ENCODE measurements at regions not wholly inside any gene's neighbourhood (a gene's known extent, or its start where the extent isn't known, plus 50 kb on each side); places are given as distances from the start of the nearest gene placed in this dataset.
A peak's percentile ranks its signal among the peaks of the same experiment; 100 is the strongest.

DNA sequence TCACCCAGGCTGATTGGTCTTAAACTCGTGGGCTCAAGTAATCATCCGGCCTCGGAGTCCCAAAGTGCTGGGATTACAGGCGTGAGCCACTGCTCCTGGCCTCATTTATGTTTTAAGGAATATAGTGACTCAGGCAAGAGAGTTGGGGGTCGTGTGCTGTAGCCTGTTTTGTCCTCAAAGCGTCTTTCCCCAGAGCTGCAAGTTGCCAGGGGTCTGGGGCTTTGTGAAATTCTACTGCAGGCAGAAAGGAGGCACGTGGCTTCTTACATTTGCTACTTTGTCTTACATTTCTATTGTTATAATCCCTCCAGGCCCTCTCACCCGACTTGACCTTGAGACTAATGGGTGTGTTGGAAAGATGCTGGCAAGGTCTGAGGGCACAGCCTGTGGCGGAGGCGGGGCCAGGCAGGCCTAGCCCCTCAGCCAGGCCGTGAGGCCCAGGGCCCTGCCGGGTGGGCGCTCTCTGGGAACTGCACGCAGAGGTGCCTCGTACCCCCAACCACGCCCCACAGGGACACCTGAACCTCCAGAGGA is 85.8 kb upstream of the NDUFV2 start:
- Histone ChIP-seq H2BK120ac (ENCODE audit: low read depth, low read length) (no peak overlapping the region), H2BK15ac (replicated peaks; ENCODE audit: low read depth) (no peak overlapping the region), H3K56ac (ENCODE audit: low read length) (peak overlapping the region; percentile 83), H3K36me3 (ENCODE audit: control insufficient read depth, insufficient read depth, low read length) (no peaks in the 10 kb centered on the region), H4K8ac (ENCODE audit: low read depth, low read length) (no peak overlapping the region), H3K9ac (ENCODE audit: low read length) (peak overlapping the region; percentile 7), H3K27ac (ENCODE audit: low read depth, low read length) (no peak overlapping the region), H3K4ac (ENCODE audit: low read depth, low read length) (peak overlapping the region; percentile 74), H3K79me1 (ENCODE audit: low read length) (no peaks in the 10 kb centered on the region), H3K4me2 (ENCODE audit: low read length) (no peak overlapping the region), H3K27me3 (ENCODE audit: insufficient read depth, low read length, poor library complexity) (no peaks in the 10 kb centered on the region), H3K4me3 (ENCODE audit: low read length) (no peak overlapping the region), H3K18ac (ENCODE audit: low read length) (no peak overlapping the region), H3K4me1 (ENCODE audit: control insufficient read depth, low read depth, low read length) (no peaks in the 10 kb centered on the region), H3K79me2 (ENCODE audit: control insufficient read depth, insufficient read depth, low read length) (no peaks in the 10 kb centered on the region), H3K23ac (ENCODE audit: low read length) (no peak overlapping the region), H4K5ac (ENCODE audit: low read length) (no peak overlapping the region), H2BK5ac (ENCODE audit: low read length) (no peak overlapping the region), H2AK5ac (ENCODE audit: low read length) (no peak overlapping the region)
- DNase-seq: no peak
- WGBS (ENCODE audit: extremely low coverage, insufficient coverage, low lambda C conversion rate): no CpG with 5 or more reads among the region's 16 CpGs

DNA sequence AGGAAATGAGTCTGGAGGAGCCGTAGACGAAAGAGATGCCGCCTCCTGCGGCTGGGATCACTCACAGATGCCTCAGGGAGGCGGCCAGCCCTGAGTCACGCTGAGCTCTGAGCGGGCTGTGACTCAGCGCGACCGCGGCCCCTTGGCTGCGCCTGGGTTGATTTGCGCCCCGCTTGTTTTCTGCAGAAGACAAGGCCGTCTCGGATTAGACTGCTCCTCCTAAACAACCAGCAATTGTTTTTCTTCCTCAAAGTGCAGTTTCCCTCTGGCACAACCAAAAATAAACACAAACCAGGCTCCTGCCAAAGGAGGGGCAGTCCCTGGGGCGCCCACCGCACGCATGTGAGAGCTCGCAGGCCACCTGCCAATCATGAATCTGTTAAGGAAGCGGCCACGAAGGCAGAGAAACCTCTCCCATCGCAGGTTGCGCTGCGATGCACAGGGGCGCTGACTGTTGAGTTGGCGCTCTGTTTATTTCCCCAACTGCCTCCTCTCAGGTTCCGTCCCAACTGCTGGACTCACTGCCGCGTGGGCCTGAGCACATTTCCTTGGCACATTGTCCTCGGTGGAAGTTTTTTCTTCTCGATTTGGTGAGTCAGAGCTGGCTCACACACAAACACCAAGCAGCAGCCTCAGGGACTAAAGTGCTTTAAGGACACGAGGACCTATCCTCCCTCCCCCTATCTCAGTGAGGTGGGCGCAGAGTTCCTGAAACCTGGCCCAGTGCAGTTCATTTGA is 85.2 kb upstream of the NDUFV2 start:
- Histone ChIP-seq H3K27ac (ENCODE audit: low read depth, low read length) (peak overlapping the region; percentile 13), H4K8ac (ENCODE audit: low read depth, low read length) (no peak overlapping the region), H3K4ac (ENCODE audit: low read depth, low read length) (peak overlapping the region; percentile 20), H3K56ac (ENCODE audit: low read length) (peak overlapping the region; percentile 83), H2BK120ac (ENCODE audit: low read depth, low read length) (no peak overlapping the region), H3K4me2 (ENCODE audit: low read length) (no peak overlapping the region), H2BK15ac (replicated peaks; ENCODE audit: low read depth) (no peak overlapping the region), H3K23ac (ENCODE audit: low read length) (no peak overlapping the region), H3K4me3 (ENCODE audit: low read length) (no peak overlapping the region), H3K36me3 (ENCODE audit: control insufficient read depth, insufficient read depth, low read length) (no peaks in the 10 kb centered on the region), H3K4me1 (ENCODE audit: control insufficient read depth, low read depth, low read length) (no peaks in the 10 kb centered on the region), H2AK5ac (ENCODE audit: low read length) (no peak overlapping the region), H3K9ac (ENCODE audit: low read length) (peak overlapping the region; percentile 27), H3K79me1 (ENCODE audit: low read length) (no peaks in the 10 kb centered on the region), H4K5ac (ENCODE audit: low read length) (no peak overlapping the region), H2BK5ac (ENCODE audit: low read length) (no peak overlapping the region), H3K79me2 (ENCODE audit: control insufficient read depth, insufficient read depth, low read length) (no peaks in the 10 kb centered on the region), H3K18ac (ENCODE audit: low read length) (no peak overlapping the region), H3K27me3 (ENCODE audit: insufficient read depth, low read length, poor library complexity) (no peaks in the 10 kb centered on the region)
- no CpG with 5 or more reads among the region's 34 CpGs for WGBS (ENCODE audit: extremely low coverage, insufficient coverage, low lambda C conversion rate)
- DNase-seq: peak; percentile 87

DNA sequence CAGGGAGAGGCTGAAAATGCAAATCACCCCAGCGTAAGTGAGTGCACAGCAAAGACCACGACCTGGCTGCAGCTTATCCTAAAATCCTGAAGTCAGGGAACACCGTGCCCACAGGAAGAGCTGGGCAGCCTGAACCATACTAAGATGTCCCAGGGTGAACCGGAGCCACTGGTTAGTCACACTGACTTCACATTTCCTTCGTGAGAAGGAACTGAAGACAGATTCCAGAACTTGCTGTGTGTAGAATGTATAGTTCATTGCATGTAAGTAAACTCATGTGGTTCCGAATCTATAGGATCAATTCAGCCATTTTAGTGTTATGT is 84.6 kb upstream of the NDUFV2 start:
- peak; percentile 38 for DNase-seq
- Histone ChIP-seq H3K23ac (ENCODE audit: low read length) (no peak overlapping the region), H2AK5ac (ENCODE audit: low read length) (no peak overlapping the region), H3K4me1 (ENCODE audit: control insufficient read depth, low read depth, low read length) (no peaks in the 10 kb centered on the region), H3K36me3 (ENCODE audit: control insufficient read depth, insufficient read depth, low read length) (no peaks in the 10 kb centered on the region), H3K79me1 (ENCODE audit: low read length) (no peaks in the 10 kb centered on the region), H2BK5ac (ENCODE audit: low read length) (no peak overlapping the region), H3K4ac (ENCODE audit: low read depth, low read length) (no peak overlapping the region), H3K27me3 (ENCODE audit: insufficient read depth, low read length, poor library complexity) (no peaks in the 10 kb centered on the region), H3K56ac (ENCODE audit: low read length) (peak overlapping the region; percentile 83), H3K18ac (ENCODE audit: low read length) (no peak overlapping the region), H2BK120ac (ENCODE audit: low read depth, low read length) (no peak overlapping the region), H3K4me2 (ENCODE audit: low read length) (no peak overlapping the region), H2BK15ac (replicated peaks; ENCODE audit: low read depth) (no peak overlapping the region), H4K5ac (ENCODE audit: low read length) (no peak overlapping the region), H3K79me2 (ENCODE audit: control insufficient read depth, insufficient read depth, low read length) (no peaks in the 10 kb centered on the region), H4K8ac (ENCODE audit: low read depth, low read length) (no peak overlapping the region), H3K27ac (ENCODE audit: low read depth, low read length) (no peak overlapping the region), H3K9ac (ENCODE audit: low read length) (no peak overlapping the region), H3K4me3 (ENCODE audit: low read length) (no peak overlapping the region)
- WGBS (ENCODE audit: extremely low coverage, insufficient coverage, low lambda C conversion rate): no CpG with 5 or more reads among the region's 6 CpGs

DNA sequence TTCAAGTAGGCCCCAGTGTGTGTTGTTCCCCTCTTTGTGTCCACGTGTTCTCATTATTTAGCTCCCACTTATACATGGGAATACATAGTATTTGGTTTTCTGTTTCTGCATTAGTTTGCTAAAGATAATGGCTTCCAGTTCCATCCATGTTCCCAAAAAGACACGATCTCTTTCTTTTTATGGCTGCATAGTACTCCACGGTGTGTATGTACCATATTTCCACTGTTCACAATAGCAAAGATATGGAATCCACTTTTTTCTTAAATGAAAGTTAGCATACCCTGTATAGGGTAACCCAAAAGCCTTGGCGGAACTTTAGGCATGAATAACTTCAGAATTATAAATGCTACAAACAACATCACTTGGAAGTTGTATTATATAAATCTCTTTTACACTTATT is 83.4 kb upstream of the NDUFV2 start:
- no peaks in the 10 kb centered on the region for H3K4me1 ChIP-seq (ENCODE audit: control insufficient read depth, low read depth, low read length)
- no peak overlapping the region for H3K9ac ChIP-seq (ENCODE audit: low read length)
- H3K27me3 ChIP-seq (ENCODE audit: insufficient read depth, low read length, poor library complexity): no peaks in the 10 kb centered on the region
- H3K18ac ChIP-seq (ENCODE audit: low read length): no peak overlapping the region
- no peak overlapping the region for H2BK15ac ChIP-seq (replicated peaks; ENCODE audit: low read depth)
- no peak overlapping the region for H3K23ac ChIP-seq (ENCODE audit: low read length)
- H3K36me3 ChIP-seq (ENCODE audit: control insufficient read depth, insufficient read depth, low read length): no peaks in the 10 kb centered on the region
- WGBS (ENCODE audit: extremely low coverage, insufficient coverage, low lambda C conversion rate): no CpG with 5 or more reads among the region's 4 CpGs
- H3K56ac ChIP-seq (ENCODE audit: low read length): no peak overlapping the region
- H3K27ac ChIP-seq (ENCODE audit: low read depth, low read length): no peak overlapping the region
- H3K4me3 ChIP-seq (ENCODE audit: low read length): no peak overlapping the region
- no peak overlapping the region for H4K8ac ChIP-seq (ENCODE audit: low read depth, low read length)
- no peak overlapping the region for H2BK120ac ChIP-seq (ENCODE audit: low read depth, low read length)
- H2AK5ac ChIP-seq (ENCODE audit: low read length): no peak overlapping the region
- H4K5ac ChIP-seq (ENCODE audit: low read length): no peak overlapping the region
- no peak overlapping the region for H2BK5ac ChIP-seq (ENCODE audit: low read length)
- no peak overlapping the region for H3K4ac ChIP-seq (ENCODE audit: low read depth, low read length)
- H3K79me2 ChIP-seq (ENCODE audit: control insufficient read depth, insufficient read depth, low read length): no peaks in the 10 kb centered on the region
- DNase-seq: no peak
- no peaks in the 10 kb centered on the region for H3K79me1 ChIP-seq (ENCODE audit: low read length)
- no peak overlapping the region for H3K4me2 ChIP-seq (ENCODE audit: low read length)

DNA sequence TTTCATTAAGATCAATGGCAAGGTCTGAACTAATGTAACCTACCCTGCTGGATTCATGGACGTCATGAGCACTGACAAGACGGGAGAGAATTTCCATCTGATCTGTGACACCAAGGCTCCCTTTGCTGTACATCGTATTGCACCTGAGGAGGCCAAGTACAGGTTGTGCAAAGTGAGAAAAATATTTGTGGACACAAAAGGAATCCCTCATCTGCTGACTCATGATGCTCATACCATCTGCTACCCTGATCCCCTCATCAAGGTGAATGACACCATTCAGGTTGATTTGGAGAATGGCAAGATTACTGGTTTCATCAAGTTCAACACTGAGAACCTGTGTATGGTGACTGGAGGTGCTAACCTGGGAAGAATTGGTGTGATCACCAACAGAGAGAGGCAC is 82.3 kb upstream of the NDUFV2 start:
- Histone ChIP-seq H2BK5ac (ENCODE audit: low read length) (no peak overlapping the region), H2BK15ac (replicated peaks; ENCODE audit: low read depth) (no peak overlapping the region), H2AK5ac (ENCODE audit: low read length) (no peak overlapping the region), H3K79me2 (ENCODE audit: control insufficient read depth, insufficient read depth, low read length) (no peaks in the 10 kb centered on the region), H3K4ac (ENCODE audit: low read depth, low read length) (no peak overlapping the region), H3K79me1 (ENCODE audit: low read length) (no peaks in the 10 kb centered on the region), H3K23ac (ENCODE audit: low read length) (no peak overlapping the region), H3K36me3 (ENCODE audit: control insufficient read depth, insufficient read depth, low read length) (no peaks in the 10 kb centered on the region), H3K27ac (ENCODE audit: low read depth, low read length) (no peak overlapping the region), H4K8ac (ENCODE audit: low read depth, low read length) (no peak overlapping the region), H3K18ac (ENCODE audit: low read length) (no peak overlapping the region), H3K4me3 (ENCODE audit: low read length) (no peak overlapping the region), H3K9ac (ENCODE audit: low read length) (no peak overlapping the region), H3K4me1 (ENCODE audit: control insufficient read depth, low read depth, low read length) (no peaks in the 10 kb centered on the region), H3K56ac (ENCODE audit: low read length) (no peak overlapping the region), H2BK120ac (ENCODE audit: low read depth, low read length) (no peak overlapping the region), H3K4me2 (ENCODE audit: low read length) (no peak overlapping the region), H3K27me3 (ENCODE audit: insufficient read depth, low read length, poor library complexity) (no peaks in the 10 kb centered on the region), H4K5ac (ENCODE audit: low read length) (no peak overlapping the region)
- DNase-seq: no peak
- no CpG with 5 or more reads among the region's 3 CpGs for WGBS (ENCODE audit: extremely low coverage, insufficient coverage, low lambda C conversion rate)

DNA sequence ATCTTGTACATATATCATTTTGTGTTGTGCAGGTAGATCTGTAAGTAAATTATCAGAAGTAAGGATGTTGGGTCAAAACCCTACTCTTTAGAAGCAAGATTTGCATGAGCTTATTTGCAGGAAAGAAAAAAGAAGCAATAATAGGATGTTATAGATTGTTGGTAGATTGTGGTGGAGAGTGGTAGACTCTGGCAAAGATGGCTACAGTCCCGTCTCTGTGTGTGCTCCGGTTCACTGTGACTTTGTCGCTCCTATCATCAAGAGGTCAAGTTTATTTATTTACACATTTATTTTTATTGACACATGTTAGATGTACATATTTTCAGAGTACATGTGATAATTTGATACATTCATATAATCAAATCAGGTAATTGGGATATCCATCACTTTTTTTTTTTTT is 81.0 kb upstream of the NDUFV2 start:
- Histone ChIP-seq H3K9ac (ENCODE audit: low read length) (no peak overlapping the region), H2BK120ac (ENCODE audit: low read depth, low read length) (no peak overlapping the region), H3K27ac (ENCODE audit: low read depth, low read length) (no peak overlapping the region), H4K8ac (ENCODE audit: low read depth, low read length) (no peak overlapping the region), H3K36me3 (ENCODE audit: control insufficient read depth, insufficient read depth, low read length) (no peaks in the 10 kb centered on the region), H3K27me3 (ENCODE audit: insufficient read depth, low read length, poor library complexity) (no peaks in the 10 kb centered on the region), H2AK5ac (ENCODE audit: low read length) (no peak overlapping the region), H3K56ac (ENCODE audit: low read length) (no peak overlapping the region), H3K79me1 (ENCODE audit: low read length) (no peaks in the 10 kb centered on the region), H3K4ac (ENCODE audit: low read depth, low read length) (no peak overlapping the region), H3K4me2 (ENCODE audit: low read length) (no peak overlapping the region), H2BK5ac (ENCODE audit: low read length) (no peak overlapping the region), H3K4me3 (ENCODE audit: low read length) (no peak overlapping the region), H3K23ac (ENCODE audit: low read length) (no peak overlapping the region), H3K79me2 (ENCODE audit: control insufficient read depth, insufficient read depth, low read length) (no peaks in the 10 kb centered on the region), H3K18ac (ENCODE audit: low read length) (no peak overlapping the region), H4K5ac (ENCODE audit: low read length) (no peak overlapping the region), H3K4me1 (ENCODE audit: control insufficient read depth, low read depth, low read length) (no peaks in the 10 kb centered on the region), H2BK15ac (replicated peaks; ENCODE audit: low read depth) (no peak overlapping the region)
- DNase-seq: no peak
- no CpG with 5 or more reads among the region's 3 CpGs for WGBS (ENCODE audit: extremely low coverage, insufficient coverage, low lambda C conversion rate)
